Hematopoietic multipotent progenitor cell treated with erythropoietin and hydrocortisone succinate and interleukin-3 and kit ligand, for 4 days (in vitro differentiated cells): ENCODE measurements at regions not wholly inside any gene's neighbourhood (a gene's known extent, or its start where the extent isn't known, plus 50 kb on each side); places are given as distances from the start of the nearest gene placed in this dataset.

Experiments
- DNase-seq: peaks from one replicate; pipeline ENCODE4 v3.0.0-alpha.2; 2015

- no peak for DNase-seq
Observed at GRCh38 chr18:61989138-61989537, 96.3 kb upstream of the RNF152 start.

- DNase-seq: peak; percentile 39
Observed at GRCh38 chr18:61988100-61988499, 95.3 kb upstream of the RNF152 start.

GRCh38 chr18:61985681-61986080, 92.9 kb upstream of the RNF152 start:
- DNase-seq: no peak

GRCh38 chr18:61984349-61984748, 91.5 kb upstream of the RNF152 start:
- DNase-seq: no peak

GRCh38 chr18:61982475-61982874, 89.7 kb upstream of the RNF152 start:
- DNase-seq: no peak

GRCh38 chr18:61980355-61980754, 87.5 kb upstream of the RNF152 start:
- DNase-seq: peak; percentile 55

- no peak for DNase-seq
Observed at GRCh38 chr18:61975526-61976326, 82.9 kb upstream of the RNF152 start.

GRCh38 chr18:61973273-61974115, 80.7 kb upstream of the RNF152 start:
- DNase-seq: no peak

- peak; percentile 55 for DNase-seq
Observed at GRCh38 chr18:61972389-61973264, 79.8 kb upstream of the RNF152 start.

- DNase-seq: no peak
Observed at GRCh38 chr18:61967252-61967891, 74.6 kb upstream of the RNF152 start.

GRCh38 chr18:61965311-61965710, 72.5 kb upstream of the RNF152 start:
- no peak for DNase-seq

GRCh38 chr18:61964616-61965015, 71.8 kb upstream of the RNF152 start:
- no peak for DNase-seq

- no peak for DNase-seq
Observed at GRCh38 chr18:61963705-61964104, 70.9 kb upstream of the RNF152 start.

- no peak for DNase-seq
Observed at GRCh38 chr18:61957801-61958516, 65.2 kb upstream of the RNF152 start.

- DNase-seq: peak; percentile 34
Observed at GRCh38 chr18:61955644-61956043, 62.8 kb upstream of the RNF152 start.

- DNase-seq: no peak
Observed at GRCh38 chr18:61954096-61954746, 61.4 kb upstream of the RNF152 start.

GRCh38 chr18:61953641-61954040, 60.8 kb upstream of the RNF152 start:
- DNase-seq: no peak

- DNase-seq: no peak
Observed at GRCh38 chr18:61953161-61953560, 60.4 kb upstream of the RNF152 start.

GRCh38 chr18:61951396-61951795, 58.6 kb upstream of the RNF152 start:
- DNase-seq: no peak

- DNase-seq: no peak
Observed at GRCh38 chr18:61950371-61950770, 57.6 kb upstream of the RNF152 start.

- no peak for DNase-seq
Observed at GRCh38 chr18:61949946-61950345, 57.1 kb upstream of the RNF152 start.
